Upper lobe of left lung (tissue), 4 donors: ENCODE measurements at regions not wholly inside any gene's neighbourhood (a gene's known extent, or its start where the extent isn't known, plus 50 kb on each side); places are given as distances from the start of the nearest gene placed in this dataset.

ENCODE experiments used
- CTCF ChIP-seq, 6 experiments: fragments of 450-650 bp in 4 of 6; fragments of 200-600 bp in 2 of 6; sonication (generic) in 2 of 6; IDR thresholded peaks; one replicate each; pipeline ENCODE4 v1.5.1; 2016 to 2019; ENCODE audit warnings: antibody characterized with exemption in 6 of 6
- POLR2A ChIP-seq, 4 donors: fragments of 450-650 bp; IDR thresholded peaks; one replicate each; pipeline ENCODE4 v1.5.1; 2016 to 2017; ENCODE audit warnings: antibody characterized with exemption in 4 of 4, mild to moderate bottlenecking in 2 of 4
- POLR2AphosphoS5 ChIP-seq, 2 donors: sonication (generic); formaldehyde crosslinking; IDR thresholded peaks; one replicate each; pipeline ENCODE4 v1.5.1; 2017; ENCODE audit warnings: antibody characterized with exemption in 2 of 2

GRCh38 chr3:62929771-62930170 is 54.6 kb upstream of the CADPS start:
- no peak for TF ChIP-seq CTCF (IDR thresholded peaks at IDR 0.05)
- no peak for TF ChIP-seq POLR2A (IDR thresholded peaks at IDR 0.05)
- no peak for TF ChIP-seq POLR2AphosphoS5 (IDR thresholded peaks at IDR 0.05)
